GM19043 (cell line): ENCODE measurements at regions not wholly inside any gene's neighbourhood (a gene's known extent, or its start where the extent isn't known, plus 50 kb on each side); places are given as distances from the start of the nearest gene placed in this dataset.
"Not testable (repeated sequence)": the region's sequence is repeated elsewhere in the genome, so short reads cannot be mapped to it uniquely, and the experiment has no call there.

ENCODE experiments used
- ATAC-seq: cut with Tn5 transposase; IDR thresholded peaks from one replicate; pipeline ENCODE4 v1.9.1; 2021; ENCODE audit warnings: low read depth; ENCODE audit not compliant: unreplicated experiment

- no peak for ATAC-seq
Observed at GRCh38 chr10:9878383-9878782, 1139.3 kb upstream of the CELF2 start.

DNA sequence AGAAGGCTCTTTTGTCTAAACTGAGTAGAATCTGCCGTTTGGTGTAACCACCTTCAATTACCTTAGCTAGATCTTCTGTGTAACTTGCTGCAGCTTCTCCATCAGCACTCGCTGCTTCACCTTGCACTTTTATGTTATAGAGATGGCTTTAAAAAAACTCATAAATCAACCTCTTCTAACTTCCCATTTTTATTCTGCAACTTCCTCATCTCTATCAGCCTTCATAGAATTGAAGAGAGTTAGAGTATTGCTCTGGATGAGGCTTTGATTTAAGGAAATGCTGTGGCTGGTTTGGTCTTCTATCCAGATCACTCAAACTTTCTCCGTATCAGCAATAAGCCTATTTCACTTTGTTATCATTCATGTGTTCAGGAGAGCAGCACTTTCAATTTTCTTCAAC is 1131.9 kb upstream of the CELF2 start:
- no peak for ATAC-seq

DNA sequence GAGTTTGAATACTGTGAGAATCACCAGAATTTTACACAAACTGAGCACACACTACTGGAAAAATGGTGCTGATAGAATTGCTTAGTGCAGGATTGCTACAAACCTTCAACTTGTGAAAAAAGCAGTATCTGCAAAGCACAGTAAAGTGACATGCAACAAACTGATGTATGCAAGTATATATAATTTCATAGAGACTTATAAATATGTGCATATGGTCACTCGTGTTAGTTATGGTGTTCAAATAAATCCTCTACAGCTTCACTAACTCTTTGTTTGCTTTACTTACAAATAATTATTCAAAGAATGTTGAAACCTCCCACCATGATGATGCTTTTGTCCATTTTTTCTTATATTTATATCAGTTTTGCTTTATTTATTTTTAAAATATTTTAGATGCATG is 1130.9 kb upstream of the CELF2 start:
- ATAC-seq: no peak

- no peak for ATAC-seq
Observed at GRCh38 chr10:9895453-9895852, 1122.2 kb upstream of the CELF2 start.

DNA sequence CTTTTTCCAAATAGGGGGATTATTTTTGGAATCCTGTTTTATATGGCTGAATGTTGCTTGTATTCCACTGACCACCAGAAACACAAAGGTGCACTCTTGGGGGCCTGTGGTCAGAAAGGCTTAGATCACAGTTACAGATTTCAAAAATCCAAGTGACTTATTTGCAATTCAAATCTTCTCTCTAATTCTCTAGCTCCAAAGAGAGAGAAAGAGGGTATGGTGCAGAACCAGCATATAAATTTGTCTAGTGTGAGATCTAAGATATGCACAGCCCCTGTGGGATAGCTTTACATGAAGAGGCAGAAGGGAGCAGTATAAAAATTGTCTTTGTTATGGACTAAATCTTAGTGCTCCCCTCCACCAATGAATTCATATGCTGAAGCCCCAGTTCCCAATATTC is 1121.7 kb upstream of the CELF2 start:
- ATAC-seq: no peak

- ATAC-seq: no peak
Observed at GRCh38 chr10:9898633-9899395, 1118.9 kb upstream of the CELF2 start.

DNA sequence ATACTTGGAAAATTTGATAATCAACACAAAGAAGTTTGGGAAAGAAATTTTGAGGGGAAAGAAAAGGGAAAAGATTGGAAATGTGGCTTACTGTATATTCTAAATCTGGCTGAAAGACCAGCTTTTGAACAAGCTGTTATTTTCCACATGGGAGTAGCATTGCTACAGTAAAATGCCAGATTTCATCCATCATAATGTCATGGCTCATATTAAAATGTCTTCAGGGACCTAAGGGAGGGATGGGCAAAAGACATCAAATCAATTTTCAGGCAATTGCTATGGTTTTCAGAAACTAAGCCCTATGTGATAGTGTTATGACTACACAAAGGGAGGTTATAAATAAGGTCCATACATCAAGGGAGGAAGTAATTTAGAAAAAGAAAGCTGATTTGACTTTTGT is 1116.9 kb upstream of the CELF2 start:
- no peak for ATAC-seq

- ATAC-seq: no peak
Observed at GRCh38 chr10:9901971-9902370, 1115.7 kb upstream of the CELF2 start.

- no peak for ATAC-seq
Observed at GRCh38 chr10:9910446-9910845, 1107.2 kb upstream of the CELF2 start.

GRCh38 chr10:9911488-9911887 is 1106.2 kb upstream of the CELF2 start:
- no peak for ATAC-seq

- ATAC-seq: no peak
Observed at GRCh38 chr10:9913876-9914514, 1103.7 kb upstream of the CELF2 start.

DNA sequence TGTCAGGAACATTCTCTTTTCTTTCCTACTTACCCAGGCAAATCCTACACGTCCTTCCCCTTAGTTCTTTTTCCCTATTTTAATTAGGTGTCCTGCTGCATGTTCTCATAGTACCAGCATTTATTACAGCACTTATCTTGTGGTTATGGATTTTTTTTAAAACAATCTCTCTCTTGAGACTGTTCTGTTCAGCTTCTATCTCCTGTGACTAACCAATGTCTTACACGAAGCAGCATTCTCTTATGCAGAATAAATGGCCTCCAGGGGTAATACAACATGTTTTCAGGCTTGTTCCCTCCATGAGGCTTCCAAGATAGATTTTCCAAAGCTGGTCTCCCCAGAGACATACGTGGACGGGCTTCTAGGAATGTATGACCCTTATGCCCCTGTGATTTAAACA is 1096.1 kb upstream of the CELF2 start:
- ATAC-seq: no peak

GRCh38 chr10:9922126-9922870 is 1095.4 kb upstream of the CELF2 start:
- ATAC-seq: no peak

GRCh38 chr10:9926003-9926402 is 1091.7 kb upstream of the CELF2 start:
- ATAC-seq: no peak

DNA sequence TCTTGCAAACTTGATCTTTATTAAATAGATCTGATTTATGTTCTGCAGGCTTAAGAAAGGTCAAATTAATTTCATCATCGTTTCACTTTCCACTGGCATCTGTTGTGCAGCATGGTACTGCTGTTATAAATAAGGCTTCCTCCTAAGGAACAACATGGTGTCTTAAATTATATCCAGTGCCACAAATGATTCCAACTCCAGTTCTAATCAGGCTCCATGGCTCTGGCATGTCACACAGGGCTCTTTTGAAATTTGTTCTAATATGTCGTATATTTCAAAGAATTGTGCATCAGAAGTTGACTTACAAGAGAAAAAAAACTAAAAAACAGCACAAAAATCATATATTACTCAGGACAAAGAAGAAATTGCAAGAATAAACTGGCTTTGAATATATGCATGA is 1090.8 kb upstream of the CELF2 start:
- no peak for ATAC-seq

DNA sequence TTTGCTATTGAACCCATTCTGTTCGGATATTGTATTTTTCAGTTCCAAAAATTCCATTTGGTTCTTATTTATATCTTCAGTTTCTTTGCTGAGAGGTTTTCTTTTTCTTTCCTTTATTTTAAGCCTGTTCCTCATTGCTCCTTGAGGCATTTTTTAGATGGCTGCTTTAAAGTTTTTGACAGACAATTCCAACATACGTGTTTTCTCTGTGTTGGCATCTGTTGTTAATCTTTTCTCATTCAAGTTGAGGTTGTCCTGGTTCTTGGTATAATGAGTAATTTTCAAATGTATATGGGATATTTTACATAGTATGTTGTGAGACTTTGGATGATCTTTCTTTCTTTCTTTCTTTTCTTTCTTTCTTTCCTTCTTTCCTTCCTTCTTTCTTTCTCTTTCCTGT is 1078.0 kb upstream of the CELF2 start:
- no peak for ATAC-seq

- no peak for ATAC-seq
Observed at GRCh38 chr10:9944690-9945089, 1073.0 kb upstream of the CELF2 start.

GRCh38 chr10:9950070-9950469 is 1067.6 kb upstream of the CELF2 start:
- no peak for ATAC-seq

GRCh38 chr10:9951481-9952257 is 1066.0 kb upstream of the CELF2 start:
- no peak for ATAC-seq

DNA sequence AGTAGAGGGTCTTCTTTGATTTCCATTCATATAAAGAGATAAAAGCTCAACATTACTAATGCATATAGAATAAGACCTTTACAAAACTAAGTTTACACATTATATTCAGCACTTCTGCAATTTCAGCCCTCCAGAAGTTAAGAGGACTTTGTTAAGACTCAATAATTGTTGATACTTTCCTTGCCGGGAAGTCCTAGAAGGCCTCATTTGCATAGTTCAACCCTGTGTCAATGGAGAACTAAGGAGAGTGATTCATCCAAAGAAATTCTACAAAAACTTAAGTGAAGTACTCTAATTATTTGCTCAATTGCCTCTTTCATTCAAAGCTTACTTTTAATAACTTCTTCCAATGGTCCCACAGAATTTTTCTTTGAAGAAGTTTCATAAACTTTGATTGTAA is 1060.3 kb upstream of the CELF2 start:
- ATAC-seq: no peak

DNA sequence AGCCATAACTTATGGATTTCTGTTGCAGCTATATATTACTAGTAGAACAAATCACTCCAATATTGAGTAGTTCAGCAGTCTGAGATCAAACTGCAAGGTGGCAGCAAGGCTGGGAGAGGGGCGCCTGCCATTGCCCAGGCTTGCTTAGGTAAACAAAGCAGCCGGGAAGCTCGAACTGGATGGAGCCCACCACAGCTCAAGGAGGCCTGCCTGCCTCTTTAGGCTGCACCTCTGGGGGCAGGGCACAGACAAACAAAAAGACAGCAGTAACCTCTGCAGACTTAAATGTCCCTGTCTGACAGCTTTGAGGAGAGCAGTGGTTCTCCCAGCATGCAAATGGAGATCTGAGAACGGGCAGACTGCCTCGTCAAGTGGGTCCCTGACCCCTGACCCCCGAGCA is 1059.8 kb upstream of the CELF2 start:
- not testable (repeated sequence) for ATAC-seq
